ENCODE measurements at regions not wholly inside any gene's neighbourhood (a gene's known extent, or its start where the extent isn't known, plus 50 kb on each side); places are given as distances from the start of the nearest gene placed in this dataset.

DNA sequence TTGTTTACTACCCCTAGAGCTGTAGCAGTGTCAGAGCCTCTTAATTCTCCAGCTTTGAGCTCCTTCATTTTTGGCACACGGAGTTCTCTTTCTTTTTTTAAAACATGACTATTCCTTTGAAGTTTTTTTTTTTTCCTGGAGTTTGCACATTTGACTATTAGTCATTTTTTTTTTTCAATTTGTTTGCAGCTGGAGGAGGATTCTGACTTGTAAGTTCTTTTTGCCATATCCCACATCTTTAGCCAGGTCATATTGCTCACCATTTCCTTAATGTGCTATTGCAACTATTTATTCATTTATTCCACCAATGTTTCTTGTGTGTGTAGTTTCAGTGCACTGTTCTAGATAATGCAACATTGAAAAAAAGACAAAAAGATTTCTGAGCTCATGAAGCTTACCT, 166.3 kb upstream of the ARHGAP20 start:
- H3K4me3 Mint-ChIP-seq, result no peak overlapping the region
- TF ChIP-seq, protein P1, sequence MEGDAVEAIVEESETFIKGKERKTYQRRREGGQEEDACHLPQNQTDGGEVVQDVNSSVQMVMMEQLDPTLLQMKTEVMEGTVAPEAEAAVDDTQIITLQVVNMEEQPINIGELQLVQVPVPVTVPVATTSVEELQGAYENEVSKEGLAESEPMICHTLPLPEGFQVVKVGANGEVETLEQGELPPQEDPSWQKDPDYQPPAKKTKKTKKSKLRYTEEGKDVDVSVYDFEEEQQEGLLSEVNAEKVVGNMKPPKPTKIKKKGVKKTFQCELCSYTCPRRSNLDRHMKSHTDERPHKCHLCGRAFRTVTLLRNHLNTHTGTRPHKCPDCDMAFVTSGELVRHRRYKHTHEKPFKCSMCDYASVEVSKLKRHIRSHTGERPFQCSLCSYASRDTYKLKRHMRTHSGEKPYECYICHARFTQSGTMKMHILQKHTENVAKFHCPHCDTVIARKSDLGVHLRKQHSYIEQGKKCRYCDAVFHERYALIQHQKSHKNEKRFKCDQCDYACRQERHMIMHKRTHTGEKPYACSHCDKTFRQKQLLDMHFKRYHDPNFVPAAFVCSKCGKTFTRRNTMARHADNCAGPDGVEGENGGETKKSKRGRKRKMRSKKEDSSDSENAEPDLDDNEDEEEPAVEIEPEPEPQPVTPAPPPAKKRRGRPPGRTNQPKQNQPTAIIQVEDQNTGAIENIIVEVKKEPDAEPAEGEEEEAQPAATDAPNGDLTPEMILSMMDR (IDR thresholded peaks at IDR 0.05), result no peak
- no peak for DNase-seq
- no peak overlapping the region for H3K27ac Mint-ChIP-seq
- no peaks in the 10 kb centered on the region for H3K36me3 Mint-ChIP-seq (ENCODE audit: low read depth)
- no peaks in the 10 kb centered on the region for H3K9me3 Mint-ChIP-seq
- H3K4me1 Mint-ChIP-seq, result peaks cover under 1% of the 10 kb centered on the region
- H3K27me3 Mint-ChIP-seq (ENCODE audit: low read depth, poor library complexity), result no peaks in the 10 kb centered on the region

DNA sequence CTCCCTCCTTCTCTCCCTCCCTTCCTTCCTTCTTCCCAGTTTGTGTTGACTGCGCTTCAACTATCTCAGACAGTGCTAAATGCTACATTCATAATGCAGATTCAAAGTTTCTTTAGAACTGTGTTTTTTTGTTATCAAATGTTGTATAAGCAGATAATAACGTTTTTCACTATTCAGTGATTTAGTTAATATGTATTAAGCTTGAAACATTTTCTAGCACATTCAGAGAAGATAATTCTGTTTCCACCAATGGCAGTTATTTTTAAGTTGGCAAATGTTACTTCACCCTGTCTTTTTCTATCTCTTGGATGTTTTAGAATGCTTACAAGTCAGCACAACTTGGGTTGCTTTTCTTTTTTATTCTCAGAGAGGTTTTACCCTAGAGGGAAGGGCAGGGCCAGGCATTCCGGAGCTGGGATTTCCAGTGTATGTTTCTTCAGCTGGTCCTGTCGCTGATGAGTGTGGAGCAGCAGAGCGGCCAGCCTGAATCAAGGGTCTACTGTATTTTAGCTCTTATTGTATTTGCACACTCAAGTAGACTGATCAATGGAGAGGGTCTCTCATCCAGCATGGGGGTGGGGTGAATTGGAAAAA, 162.3 kb upstream of the ARHGAP20 start:
- Mint-ChIP-seq H3K36me3 (ENCODE audit: low read depth) (no peaks in the 10 kb centered on the region), H3K4me3 (no peak overlapping the region), H3K27ac (no peak overlapping the region), H3K9me3 (no peaks in the 10 kb centered on the region), H3K27me3 (ENCODE audit: low read depth, poor library complexity) (peaks cover 3% of the 10 kb centered on the region), H3K4me1 (no peaks in the 10 kb centered on the region)
- no peak for DNase-seq
- TF ChIP-seq, protein P1 (IDR thresholded peaks at IDR 0.05), result no peak

DNA sequence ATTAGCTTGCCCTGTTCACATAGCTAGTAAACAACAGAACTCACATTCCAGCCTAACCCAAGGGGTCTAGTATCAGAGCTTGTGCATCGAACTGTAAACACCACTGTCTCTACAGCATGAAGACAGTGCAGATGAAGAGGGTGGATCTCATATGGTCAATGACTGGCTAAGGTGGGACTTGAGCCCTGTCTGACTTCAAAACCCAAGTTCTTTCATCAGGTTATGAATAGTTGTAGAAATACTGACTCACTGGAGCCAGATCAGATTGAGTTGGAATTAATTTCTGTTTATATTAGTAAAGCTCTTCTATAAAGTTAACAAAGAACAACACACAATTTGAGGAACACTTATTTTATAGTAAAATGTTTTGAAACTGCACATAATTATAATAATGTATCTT, 161.7 kb upstream of the ARHGAP20 start:
- Mint-ChIP-seq H3K4me3 (no peak overlapping the region), H3K27ac (no peak overlapping the region), H3K4me1 (no peaks in the 10 kb centered on the region), H3K9me3 (no peaks in the 10 kb centered on the region), H3K27me3 (ENCODE audit: low read depth, poor library complexity) (peaks cover 3% of the 10 kb centered on the region), H3K36me3 (ENCODE audit: low read depth) (no peaks in the 10 kb centered on the region)
- DNase-seq, result no peak
- TF ChIP-seq, protein P1 (IDR thresholded peaks at IDR 0.05), result no peak

DNA sequence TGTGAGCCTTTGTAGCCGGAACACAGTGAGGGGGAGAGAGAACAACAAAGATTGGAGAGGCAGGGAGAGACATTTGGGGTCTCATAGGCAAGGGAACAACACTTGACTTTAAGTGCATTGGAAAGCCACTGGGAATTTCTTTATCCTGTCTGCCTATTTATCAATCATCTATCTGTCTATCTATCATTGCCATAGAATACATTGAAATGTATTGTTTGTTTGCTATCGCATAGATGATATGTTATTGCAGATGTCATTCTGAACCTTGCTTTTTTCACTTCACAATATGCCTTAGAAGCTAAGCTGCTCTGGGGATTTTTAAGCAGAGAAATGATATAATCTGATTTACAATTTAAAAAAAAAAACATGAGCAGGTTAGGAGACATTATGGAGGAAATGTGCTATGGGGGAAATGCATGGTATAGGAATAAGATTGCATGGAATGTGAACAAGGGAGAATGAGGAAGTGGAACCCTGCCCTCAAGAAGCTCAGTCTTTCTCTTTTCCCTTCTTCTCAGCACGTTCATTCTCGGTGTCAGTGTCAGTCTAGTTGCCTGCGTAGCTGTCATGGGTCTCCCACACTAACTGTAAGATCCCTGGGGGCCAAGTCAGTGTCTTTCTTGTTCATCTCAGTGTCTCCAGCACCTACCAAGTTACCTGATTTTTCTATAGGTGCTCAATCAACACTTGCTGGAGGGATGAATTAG, 158.7 kb upstream of the ARHGAP20 start:
- TF ChIP-seq, protein P1 (IDR thresholded peaks at IDR 0.05), result no peak
- peaks cover 5% of the 10 kb centered on the region for H3K4me1 Mint-ChIP-seq
- H3K4me3 Mint-ChIP-seq, result no peak overlapping the region
- H3K27me3 Mint-ChIP-seq (ENCODE audit: low read depth, poor library complexity), result peaks cover 7% of the 10 kb centered on the region
- H3K36me3 Mint-ChIP-seq (ENCODE audit: low read depth), result no peaks in the 10 kb centered on the region
- no peak overlapping the region for H3K27ac Mint-ChIP-seq
- no peak for DNase-seq
- no peaks in the 10 kb centered on the region for H3K9me3 Mint-ChIP-seq

DNA sequence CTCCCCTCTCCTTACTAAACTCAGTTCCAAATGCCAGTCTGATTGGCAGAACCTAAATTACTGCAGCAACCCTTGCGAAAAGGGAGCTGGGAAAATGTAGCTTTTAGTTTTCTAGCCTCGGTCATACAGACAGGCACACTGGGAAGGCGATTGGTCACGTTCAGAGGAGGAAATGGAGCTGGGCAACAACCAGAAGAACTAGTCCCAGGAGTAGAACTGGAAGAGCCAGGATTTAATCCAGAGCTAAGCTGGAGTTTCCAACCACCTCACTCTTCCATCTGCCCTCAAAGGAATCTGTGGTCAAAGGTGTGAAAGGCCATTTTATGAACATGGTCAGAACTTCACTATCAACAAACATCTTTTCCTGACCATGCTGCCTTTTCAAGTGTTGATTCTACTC, 155.7 kb upstream of the ARHGAP20 start:
- no peak for DNase-seq
- Mint-ChIP-seq H3K4me3 (no peak overlapping the region), H3K36me3 (ENCODE audit: low read depth) (no peaks in the 10 kb centered on the region), H3K4me1 (peaks cover 5% of the 10 kb centered on the region), H3K27ac (no peak overlapping the region), H3K9me3 (no peaks in the 10 kb centered on the region), H3K27me3 (ENCODE audit: low read depth, poor library complexity) (peaks cover 5% of the 10 kb centered on the region)
- TF ChIP-seq, protein P1 (IDR thresholded peaks at IDR 0.05), result no peak

DNA sequence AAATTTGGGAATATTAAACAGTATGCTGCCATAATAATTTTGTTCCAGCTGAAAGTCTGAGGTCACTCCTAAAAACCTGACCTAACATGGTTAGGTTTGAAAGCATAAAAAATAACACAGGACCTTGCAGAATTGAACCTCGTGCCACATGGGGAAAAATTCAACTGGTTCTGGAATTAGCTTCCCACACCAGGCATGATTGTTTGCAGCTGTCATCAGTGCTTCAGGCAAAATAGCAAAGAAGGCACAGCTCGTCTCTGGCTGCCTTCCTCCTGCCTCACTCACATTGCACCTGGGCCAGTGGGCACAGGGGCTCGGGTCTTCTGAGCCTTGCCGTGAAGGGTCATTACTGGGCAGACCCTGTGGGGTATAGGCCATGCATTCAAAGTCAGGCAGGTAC, 153.8 kb upstream of the ARHGAP20 start:
- DNase-seq, result no peak
- Mint-ChIP-seq H3K4me1 (peaks cover 5% of the 10 kb centered on the region), H3K36me3 (ENCODE audit: low read depth) (no peaks in the 10 kb centered on the region), H3K27ac (no peak overlapping the region), H3K9me3 (no peaks in the 10 kb centered on the region), H3K4me3 (no peak overlapping the region), H3K27me3 (ENCODE audit: low read depth, poor library complexity) (peaks cover 4% of the 10 kb centered on the region)
- TF ChIP-seq, protein P1 (IDR thresholded peaks at IDR 0.05), result no peak
